ENCODE measurements at regions not wholly inside any gene's neighbourhood (a gene's known extent, or its start where the extent isn't known, plus 50 kb on each side); places are given as distances from the start of the nearest gene placed in this dataset.
A peak's percentile ranks its signal among the peaks of the same experiment; 100 is the strongest.

GRCh38 chr10:10657139-10657760 is 360.4 kb upstream of the CELF2 start:
- H3K27ac ChIP-seq (ENCODE audit: insufficient read depth, low read length): no peak overlapping the region; the same call in 1 of the 2 replicates
- TF ChIP-seq SMC3 (IDR thresholded peaks at IDR 0.05; ENCODE audit: low read depth, low read length) (no peak), CEBPB (IDR thresholded peaks at IDR 0.05; ENCODE audit: low read depth, low read length) (peak; percentile 65)
- peaks cover 11% of the 10 kb centered on the region; the same call in 1 of the 2 replicates for H3K9me1 ChIP-seq (ENCODE audit: insufficient read depth, low read length)
- H2BK5ac ChIP-seq (ENCODE audit: low read depth, low read length, poor library complexity, severe bottlenecking): peak overlapping the region; percentile 43
- no peaks in the 10 kb centered on the region for H3K27me3 ChIP-seq (ENCODE audit: control insufficient read depth, insufficient read depth, low read length)
- dilution Hi-C loops (cut with HindIII; ENCODE audit: low sequenced_read_pairs, unreplicated experiment) (no loop called here), intact Hi-C loops (cut with micrococcal nuclease) (no loop called here), in situ Hi-C loops (cut with MboI; ENCODE audit: low sequenced_read_pairs) (no loop called here)
- peak overlapping the region; percentile 45; the same call in 1 of the 2 replicates for H2BK120ac ChIP-seq (ENCODE audit: low read depth, low read length)
- H4K5ac ChIP-seq (ENCODE audit: low read depth, low read length): no peak overlapping the region
- peaks cover 8% of the 10 kb centered on the region for H3K4me1 ChIP-seq (ENCODE audit: control insufficient read depth, insufficient read depth, low read length)
- no peaks in the 10 kb centered on the region for H3K79me1 ChIP-seq (ENCODE audit: low read depth in 1 of 2, low read length in 2 of 2)
- no peak overlapping the region for H2BK20ac ChIP-seq (ENCODE audit: low read depth, low read length)
- no peak overlapping the region for H2AK5ac ChIP-seq (ENCODE audit: low read depth, low read length)
- POLR2A ChIA-PET (ENCODE audit: unreplicated experiment): no interaction called here
- DNase-seq (peak; percentile 13), ATAC-seq (ENCODE audit: low read depth) (no peak)
- H3K9me3 ChIP-seq (ENCODE audit: control insufficient read depth, insufficient read depth, low read length): peaks cover 3% of the 10 kb centered on the region; the same call in 1 of the 2 replicates
- H3K18ac ChIP-seq (ENCODE audit: low read depth, low read length): no peak overlapping the region; the same call in none of the 2 replicates
- no peak overlapping the region for H4K8ac ChIP-seq (ENCODE audit: low read depth in 2 of 2, low read length in 2 of 2)
- no peak overlapping the region for H3K56ac ChIP-seq (ENCODE audit: extremely low read depth, insufficient read depth, low read length)
- no peak overlapping the region for H3K4ac ChIP-seq (ENCODE audit: low read depth, low read length)
- no peak overlapping the region for H3K4me2 ChIP-seq (ENCODE audit: low read depth, low read length)
- CTCF ChIA-PET: interaction anchor here (0.6 kb wide), 1 partner anchor 55 kb away, joined by 3 read pairs; no protein-coding TSS in a partner anchor
- no peak overlapping the region for H2AK9ac ChIP-seq (replicated peaks; ENCODE audit: low read depth, low read length, poor library complexity)
- no peaks in the 10 kb centered on the region for H4K20me1 ChIP-seq (ENCODE audit: insufficient read depth, low read length)
- no peak overlapping the region for H3K4me3 ChIP-seq (ENCODE audit: insufficient read depth, low read depth, low read length)
- no TSS peak for BruUV-seq (replicated peaks)
- H3K14ac ChIP-seq (replicated peaks; ENCODE audit: low read depth, low read length): no peak overlapping the region
- WGBS, 2 experiments (ENCODE audit: extremely low coverage in 2 of 2, insufficient read length in 1 of 2): no CpG with 5 or more reads among the region's 6 CpGs
- H2AFZ ChIP-seq (replicated peaks; ENCODE audit: low read length, poor library complexity): no peak overlapping the region
- no peaks in the 10 kb centered on the region for H3K36me3 ChIP-seq (ENCODE audit: control insufficient read depth, insufficient read depth, low read length)
- H2BK15ac ChIP-seq (ENCODE audit: low read depth, low read length): no peak overlapping the region
- H4K91ac ChIP-seq (ENCODE audit: insufficient read depth, low read depth, low read length): no peak overlapping the region
- H3K23ac ChIP-seq (ENCODE audit: low read depth, low read length): no peak overlapping the region
- H3K9ac ChIP-seq (ENCODE audit: low read depth, low read length): no peak overlapping the region

Data from IMR-90 (cell line).